CD4-positive, alpha-beta T cell treated with Interleukin-10 for 1 hour (primary cell): ENCODE measurements at regions not wholly inside any gene's neighbourhood (a gene's known extent, or its start where the extent isn't known, plus 50 kb on each side); places are given as distances from the start of the nearest gene placed in this dataset.
"Not testable (repeated sequence)": the region's sequence is repeated elsewhere in the genome, so short reads cannot be mapped to it uniquely, and the experiment has no call there.

Experiments
- DNase-seq: peaks from one replicate; pipeline ENCODE4 v3.0.0-alpha.2; 2020

DNA sequence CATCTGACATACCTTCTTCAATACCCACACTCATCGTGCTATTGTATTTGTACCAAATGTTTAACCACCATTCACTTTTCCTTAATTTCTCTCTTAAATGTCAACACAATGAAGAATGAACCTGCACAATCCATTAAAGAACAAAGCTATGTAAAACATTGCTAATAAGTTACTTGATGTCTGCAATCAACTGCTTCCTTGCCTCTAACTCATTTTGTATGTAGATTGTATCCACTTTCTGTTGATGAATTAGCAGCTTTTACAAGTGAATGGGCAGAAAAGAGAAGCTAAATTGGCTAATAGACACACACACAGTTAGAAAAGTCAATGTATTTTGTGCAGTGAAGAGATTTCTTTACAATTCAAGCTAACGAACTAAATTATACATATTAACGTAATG is 212.5 kb upstream of the NDST3 start:
- DNase-seq = no peak

- no peak for DNase-seq
These were observed 210.9 kb upstream of the NDST3 start for GRCh38 chr4:117823388-117823787.

DNA sequence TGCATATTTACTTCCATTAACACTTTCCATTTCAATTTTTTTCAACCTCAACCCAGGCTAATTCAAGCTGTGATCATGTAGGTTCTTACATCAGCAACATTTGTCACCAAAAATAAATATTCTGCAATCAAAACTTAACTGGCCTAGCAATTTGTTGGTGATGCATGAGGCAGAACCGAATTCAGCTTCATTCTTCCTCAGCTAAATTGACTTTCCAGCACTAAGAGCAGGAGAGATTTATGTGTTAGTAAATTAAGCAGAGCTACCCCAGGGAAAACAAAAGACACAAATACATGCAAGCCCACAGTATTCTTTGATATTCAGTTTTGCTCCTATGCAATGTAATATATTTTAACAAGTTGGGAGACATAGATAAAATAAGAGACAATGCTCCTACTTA is 208.7 kb upstream of the NDST3 start:
- no peak for DNase-seq

DNA sequence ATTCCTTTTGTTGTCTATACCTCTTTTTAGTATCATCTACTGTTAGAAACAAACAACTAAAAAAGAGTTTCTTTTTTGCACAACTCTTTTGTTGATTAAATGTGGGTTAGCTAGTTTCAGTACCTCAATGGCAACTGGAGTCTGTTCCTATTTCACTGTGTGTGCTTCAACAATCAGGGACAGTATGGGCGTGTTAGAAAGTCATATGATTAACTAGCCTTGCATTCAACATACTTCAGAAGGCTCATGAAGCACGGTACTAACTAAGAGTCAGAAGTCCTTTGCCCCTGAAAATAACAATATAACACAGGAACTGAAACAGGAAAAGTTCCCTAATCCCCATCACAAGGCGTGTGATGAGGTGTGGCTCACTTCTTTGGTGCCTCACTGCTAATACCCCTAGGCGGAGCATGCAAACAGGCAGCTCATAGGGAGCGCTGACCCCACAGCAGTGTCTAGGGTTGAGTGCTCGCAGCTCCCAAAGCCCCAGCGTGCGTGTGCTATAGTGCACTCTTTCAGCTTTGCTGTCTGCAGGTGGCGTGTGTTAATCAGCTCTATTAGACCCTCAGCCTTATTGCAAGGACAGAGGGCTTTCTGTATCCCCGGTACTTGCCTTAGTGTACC is 203.1 kb upstream of the NDST3 start:
- no peak for DNase-seq

GRCh38 chr4:117835566-117835965 is 198.7 kb upstream of the NDST3 start:
- no peak for DNase-seq

- DNase-seq = no peak
These were observed 189.7 kb upstream of the NDST3 start for GRCh38 chr4:117844594-117844993.

GRCh38 chr4:117845270-117845669 is 189.0 kb upstream of the NDST3 start:
- DNase-seq = no peak

- no peak for DNase-seq
These were observed 186.4 kb upstream of the NDST3 start for GRCh38 chr4:117847849-117848248.

DNA sequence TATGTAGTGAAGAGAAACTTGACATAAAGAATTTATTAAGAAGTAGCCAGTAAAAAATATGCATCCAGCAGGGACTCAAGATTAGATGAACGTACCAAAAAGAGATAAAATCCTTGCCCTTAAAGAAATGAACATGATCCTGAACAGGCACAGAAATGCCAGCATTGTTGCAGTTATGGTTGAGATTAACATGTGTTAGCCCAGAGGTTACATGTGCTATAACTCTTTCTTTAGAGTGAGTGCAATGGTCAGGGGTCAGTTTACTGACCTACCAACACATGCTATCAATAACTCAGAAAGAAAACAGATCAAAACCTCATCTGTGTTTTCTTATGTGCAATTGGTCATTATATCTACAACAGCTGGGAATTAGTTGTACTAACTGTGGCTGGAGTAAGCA is 166.1 kb upstream of the NDST3 start:
- DNase-seq = no peak

DNA sequence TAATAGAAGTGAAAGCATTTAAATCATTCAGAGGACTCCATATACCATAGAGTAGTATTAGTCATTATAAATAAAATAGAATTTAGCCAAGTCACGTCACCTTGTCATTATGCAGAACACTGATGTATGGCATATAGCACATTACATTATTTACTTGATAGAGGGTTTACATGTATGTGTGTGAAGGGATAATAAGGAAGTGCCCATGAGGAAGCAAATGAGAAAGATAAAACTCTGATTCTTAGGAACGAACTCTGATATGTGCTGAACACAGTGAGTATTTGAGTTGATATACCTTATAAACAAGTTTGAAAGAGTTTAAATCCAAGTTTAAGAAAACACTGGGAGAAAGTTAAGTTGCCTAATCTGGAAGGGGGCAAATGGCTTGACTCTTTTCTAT is 160.5 kb upstream of the NDST3 start:
- DNase-seq = no peak

DNA sequence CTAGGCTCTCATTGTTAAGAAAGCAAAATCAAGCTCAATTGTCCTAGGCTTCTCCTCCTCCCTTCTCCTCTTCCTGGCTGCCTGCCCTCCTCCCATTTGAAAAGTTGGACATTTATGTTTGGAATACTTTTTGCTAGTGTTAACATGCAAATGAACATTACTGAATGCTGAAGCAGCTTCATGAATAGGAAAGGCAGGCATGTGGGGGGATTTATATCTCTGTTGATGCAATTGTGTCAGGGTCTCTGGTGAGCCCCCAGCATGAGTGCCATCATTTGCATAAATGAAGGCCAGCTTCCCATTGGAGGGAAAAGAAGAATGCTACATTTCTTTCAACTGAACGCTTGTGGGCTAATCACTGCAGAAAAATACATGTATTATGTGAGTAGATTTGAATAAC is 160.1 kb upstream of the NDST3 start:
- no peak for DNase-seq

DNA sequence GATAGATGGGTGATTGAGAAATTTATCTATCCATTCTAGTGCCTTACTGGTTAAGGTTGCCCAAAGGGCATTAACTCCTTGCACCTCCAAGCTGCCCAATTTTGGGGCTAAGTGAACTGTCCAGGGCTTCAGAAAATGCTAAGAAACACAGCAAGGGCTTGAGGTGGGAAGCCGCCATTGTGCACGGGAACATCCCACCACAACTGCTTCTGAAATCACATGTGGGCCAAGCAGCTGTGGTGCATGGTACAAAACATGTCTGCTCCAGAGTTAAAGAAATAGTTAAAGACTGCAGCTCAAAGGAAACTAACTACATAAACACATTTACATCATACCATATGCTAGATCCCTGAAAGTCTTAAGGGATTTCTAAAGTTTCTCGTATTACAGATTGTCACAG is 144.3 kb upstream of the NDST3 start:
- no peak for DNase-seq

- DNase-seq = no peak
These were observed 141.1 kb upstream of the NDST3 start for GRCh38 chr4:117893207-117893606.

DNA sequence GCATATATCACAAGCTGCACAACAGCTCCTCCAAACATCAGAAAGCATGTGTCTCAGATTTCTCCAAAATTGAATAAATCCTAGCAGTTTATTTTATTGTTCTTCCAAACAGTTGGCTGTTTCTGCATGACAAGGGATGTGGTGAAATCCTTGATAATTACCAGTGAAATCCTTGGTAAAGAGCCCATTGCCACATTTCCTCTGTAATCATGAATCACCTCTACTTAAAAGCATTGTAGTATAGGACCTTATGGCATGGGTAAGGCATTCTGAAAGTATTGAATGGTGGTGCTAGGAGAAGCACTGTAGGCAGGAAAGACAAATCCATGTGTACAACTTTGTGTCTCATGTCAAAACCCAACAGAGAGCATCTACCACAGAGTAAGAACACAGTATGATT is 135.8 kb upstream of the NDST3 start:
- no peak for DNase-seq

DNA sequence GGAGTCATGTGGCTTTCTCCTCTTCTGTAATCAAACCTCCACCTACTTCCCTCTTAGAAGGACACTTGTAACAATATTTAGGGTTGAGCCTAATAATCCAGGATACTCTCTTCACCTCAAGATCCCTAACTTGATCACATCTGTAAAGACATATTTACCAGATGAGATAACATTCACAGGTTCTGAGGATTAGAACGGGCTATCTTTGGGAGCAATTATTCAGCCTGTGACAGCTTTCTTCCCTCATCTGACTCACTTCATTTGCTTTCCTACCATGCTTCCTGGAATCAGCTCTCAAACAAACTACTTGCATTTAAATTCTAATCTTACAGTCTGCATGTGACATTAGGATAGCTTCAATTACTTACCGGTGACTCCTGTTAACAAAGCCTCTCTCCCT is 133.5 kb upstream of the NDST3 start:
- no peak for DNase-seq

DNA sequence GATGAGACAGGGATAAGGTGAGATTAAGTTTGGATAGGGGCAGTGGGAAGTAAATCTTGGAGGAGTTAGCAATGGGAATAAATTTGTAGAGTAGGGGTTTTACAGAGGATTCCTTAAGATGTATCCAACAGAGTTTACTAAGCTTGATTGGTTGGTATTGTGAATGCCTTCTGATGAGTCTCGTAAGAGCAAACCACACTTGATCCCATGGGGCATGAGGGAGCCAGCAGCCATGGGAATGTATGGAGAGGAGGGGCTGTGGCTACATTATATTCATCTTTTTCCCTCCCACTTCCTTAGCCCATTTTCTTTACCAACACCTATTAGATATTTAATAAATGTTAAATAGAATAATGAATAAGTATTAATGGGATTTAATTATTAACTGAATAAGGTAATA is 126.6 kb upstream of the NDST3 start:
- no peak for DNase-seq

DNA sequence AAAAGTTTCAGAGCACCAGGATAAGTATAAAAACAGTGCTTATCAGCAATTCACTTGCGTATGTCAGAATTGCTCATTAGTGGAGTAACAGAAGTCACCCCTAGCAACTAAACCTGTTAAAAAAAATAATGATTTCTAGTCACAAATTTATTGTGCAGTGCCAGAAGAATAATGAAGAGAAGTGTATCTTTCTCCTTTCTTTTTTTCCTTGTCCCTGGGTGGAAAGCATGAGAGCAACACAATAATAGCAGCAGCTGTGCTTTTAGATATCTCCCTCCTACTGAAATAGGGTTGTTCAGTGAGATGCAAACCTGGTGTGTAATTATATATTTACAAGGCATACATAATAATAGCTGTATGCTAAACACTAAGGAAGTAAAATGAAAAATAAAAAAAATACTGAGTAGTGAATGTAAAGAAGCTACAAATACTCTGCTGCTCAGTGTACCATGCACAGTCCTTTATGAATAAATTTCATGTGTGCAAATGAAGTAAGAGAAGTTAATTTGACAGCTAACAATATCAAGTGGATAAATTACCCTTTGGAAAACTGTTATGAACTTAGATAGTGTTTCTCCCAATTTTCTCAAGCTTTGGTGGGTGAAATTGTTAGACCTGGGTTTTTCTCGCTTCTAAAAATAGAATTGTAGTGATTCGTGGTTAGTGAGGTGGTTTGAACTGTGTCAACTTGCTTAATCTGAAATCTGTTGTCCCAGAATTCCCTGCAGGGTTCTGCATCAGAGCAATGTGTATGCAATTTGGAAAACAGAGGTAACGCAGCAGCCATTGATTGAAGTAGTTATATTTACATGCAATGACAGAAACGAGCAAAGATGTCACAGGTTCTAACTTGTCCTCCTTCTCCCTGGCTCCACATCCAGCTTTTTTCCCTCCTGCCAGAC is 125.7 kb upstream of the NDST3 start:
- no peak for DNase-seq

GRCh38 chr4:117916728-117917127 is 117.6 kb upstream of the NDST3 start:
- no peak for DNase-seq

DNA sequence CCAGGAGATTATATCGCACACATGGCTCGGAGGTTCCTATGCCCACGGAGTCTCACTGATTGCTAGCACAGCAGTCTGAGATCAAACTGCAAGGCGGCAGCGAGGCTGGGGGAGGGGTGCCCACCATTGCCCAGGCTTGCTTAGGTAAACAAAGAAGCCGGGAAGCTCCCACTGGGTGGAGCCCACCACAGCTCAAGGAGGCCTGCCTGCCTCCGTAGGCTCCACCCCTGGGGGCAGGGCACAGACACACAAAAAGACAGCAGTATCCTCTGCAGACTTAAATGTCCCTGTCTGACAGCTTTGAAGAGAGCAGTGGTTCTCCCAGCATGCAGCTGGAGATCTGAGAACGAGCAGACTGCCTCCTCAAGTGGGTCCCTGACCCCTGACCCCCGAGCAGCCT is 112.0 kb upstream of the NDST3 start:
- DNase-seq = not testable (repeated sequence)

- DNase-seq = not testable (repeated sequence)
These were observed 106.5 kb upstream of the NDST3 start for GRCh38 chr4:117927823-117928222.

DNA sequence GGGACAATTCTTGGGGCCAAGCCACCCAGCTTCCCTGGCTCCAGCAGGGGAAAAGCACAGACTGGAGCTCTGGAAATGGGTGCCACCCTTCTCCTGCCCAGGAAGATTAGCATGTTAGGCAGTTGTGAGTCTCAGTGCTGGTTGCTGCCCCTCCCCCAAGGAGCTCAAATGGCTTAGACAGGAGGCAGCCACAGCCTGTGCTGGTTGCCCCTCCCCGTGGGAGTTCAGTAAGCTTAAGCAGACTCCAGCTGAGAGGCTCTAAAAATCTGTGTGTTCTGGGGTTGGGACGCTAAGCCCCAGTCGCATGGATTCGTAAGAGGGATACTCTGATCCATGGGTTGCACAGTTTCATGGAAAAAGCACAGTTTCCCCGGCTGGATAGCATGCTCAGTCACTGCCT is 92.7 kb upstream of the NDST3 start:
- no peak for DNase-seq

- no peak for DNase-seq
These were observed 84.7 kb upstream of the NDST3 start for GRCh38 chr4:117949621-117950020.

- DNase-seq = no peak
These were observed 76.7 kb upstream of the NDST3 start for GRCh38 chr4:117957571-117957970.

DNA sequence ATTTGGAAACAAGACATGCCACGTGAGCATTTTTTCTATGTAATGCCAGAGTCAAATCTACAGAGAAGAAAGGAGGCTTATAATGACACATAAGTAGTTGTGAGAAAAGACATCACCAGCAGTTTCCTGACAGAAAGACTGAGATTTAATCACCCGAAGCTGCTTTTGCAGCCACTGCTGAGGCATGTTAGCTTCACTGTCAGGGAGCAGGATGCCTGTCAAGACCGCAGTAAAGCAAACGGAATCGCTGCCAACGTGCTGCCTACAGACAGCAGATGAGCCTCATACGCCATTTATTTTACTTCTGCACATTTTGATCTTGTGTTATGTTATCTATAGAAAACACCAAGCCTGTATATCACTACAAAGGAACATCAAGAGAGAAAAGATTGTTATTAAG is 68.7 kb upstream of the NDST3 start:
- no peak for DNase-seq

DNA sequence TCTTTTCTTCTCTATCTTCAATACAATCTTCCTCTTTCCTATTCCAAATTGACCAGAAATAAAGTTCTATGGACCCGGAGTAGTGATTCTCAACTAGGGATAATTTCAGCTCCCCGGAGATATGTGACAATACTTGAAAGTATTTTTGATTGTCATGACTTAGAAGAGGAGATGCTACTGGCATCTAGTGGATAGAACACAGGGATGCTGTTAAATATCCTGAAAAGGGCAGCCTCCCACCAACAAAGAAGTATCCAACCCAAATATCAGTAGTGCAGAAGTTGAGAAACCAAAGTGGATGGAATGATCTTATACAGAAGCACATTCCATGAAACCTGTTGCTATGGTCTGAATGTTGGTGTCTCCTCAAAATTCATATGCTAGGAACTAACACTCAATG is 65.7 kb upstream of the NDST3 start:
- DNase-seq = no peak
